GM12878 (cell line): ENCODE measurements at regions not wholly inside any gene's neighbourhood (a gene's known extent, or its start where the extent isn't known, plus 50 kb on each side); places are given as distances from the start of the nearest gene placed in this dataset.

ENCODE experiments used
- BCLAF1 ChIP-seq: fragments of 450-650 bp; IDR thresholded peaks from 2 replicates; pipeline ENCODE4 v1.6.1; 2017; ENCODE audit warnings: antibody characterized with exemption, mild to moderate bottlenecking, moderate library complexity
- CREM ChIP-seq: IDR thresholded peaks from 2 replicates; pipeline ENCODE4 v1.6.1; 2014; ENCODE audit warnings: antibody characterized with exemption, low read depth
- CTCF ChIP-seq, 3 experiments: IDR thresholded peaks in 2 of 3; conservative IDR thresholded peaks in 1 of 3; 2 replicates each; pipeline ENCODE4 v1.5.1; 2011; ENCODE audit warnings: low read depth in 3 of 3, low read length in 3 of 3, mild to moderate bottlenecking in 3 of 3, control low read depth in 2 of 3, moderate library complexity in 2 of 3, inconsistent platforms in 1 of 3, mixed read lengths in 1 of 3; ENCODE audit not compliant: control insufficient read depth in 2 of 3, insufficient read depth in 1 of 3; ENCODE audit errors: extremely low read depth in 1 of 3
- EGR1 ChIP-seq, 2 experiments: IDR thresholded peaks; 1 replicate in 1 of 2; 2 replicates in 1 of 2; pipeline ENCODE4 v1.6.1; 2011 to 2012; ENCODE audit warnings: low read depth in 2 of 2, low read length in 2 of 2, borderline replicate concordance in 1 of 2, mild to moderate bottlenecking in 1 of 2, moderate library complexity in 1 of 2
- NR2F1 ChIP-seq: fragments of 450-650 bp; conservative IDR thresholded peaks from 2 replicates; pipeline ENCODE4 v1.6.1; 2017; ENCODE audit warnings: mild to moderate bottlenecking
- POU2F2 ChIP-seq: IDR thresholded peaks from 3 replicates; pipeline ENCODE4 v1.6.1; 2011; ENCODE audit warnings: low read depth, mild to moderate bottlenecking, low read length, borderline replicate concordance
- SIN3A ChIP-seq: IDR thresholded peaks from 2 replicates; pipeline ENCODE4 v1.6.1; 2012; ENCODE audit warnings: low read depth, low read length, improper control_type of control experiment
- SUPT20H ChIP-seq: IDR thresholded peaks from 2 replicates; pipeline ENCODE4 v1.6.1; 2011; ENCODE audit warnings: low read depth, mild to moderate bottlenecking, low read length, moderate library complexity, borderline replicate concordance; ENCODE audit not compliant: control insufficient read depth
- SUZ12 ChIP-seq: fragments of 200-600 bp; sonication (generic); IDR thresholded peaks from one replicate; pipeline ENCODE4 v1.6.1; 2018; ENCODE audit warnings: antibody characterized with exemption, mild to moderate bottlenecking; ENCODE audit not compliant: unreplicated experiment
- ZBTB33 ChIP-seq: fragments of 450-650 bp; IDR thresholded peaks from 2 replicates; pipeline ENCODE4 v1.6.1; 2017; ENCODE audit warnings: mild to moderate bottlenecking

GRCh38 chr15:96415513-96416217 lies 85.2 kb downstream of the NR2F2 start (continued):
- TF ChIP-seq ZBTB33 (no peak), SIN3A (no peak), BCLAF1 (no peak), NR2F1 (no peak), CTCF (IDR thresholded peaks at IDR 0.05 in 2 of 3, conservative IDR thresholded peaks at IDR 0.05 in 1 of 3; ENCODE audit: control insufficient read depth in 2 of 3, extremely low read depth in 1 of 3, insufficient read depth in 1 of 3, low read depth in 3 of 3, low read length in 3 of 3) (no peak), SUPT20H (no peak), SUZ12 (no peak), EGR1 (IDR thresholded peaks at IDR 0.05; ENCODE audit: borderline replicate concordance in 1 of 2, low read depth in 2 of 2, low read length in 2 of 2) (no peak), CREM (no peak), POU2F2 (no peak)
